Endothelial cell (in vitro differentiated cells): ENCODE measurements at regions not wholly inside any gene's neighbourhood (a gene's known extent, or its start where the extent isn't known, plus 50 kb on each side); places are given as distances from the start of the nearest gene placed in this dataset.

ENCODE experiments used
- DNase-seq: peaks from one replicate; pipeline ENCODE4 v3.0.0; 2021; ENCODE audit warnings: low spot score
- H3K27ac Mint-ChIP-seq: one replicate; pipeline ENCODE4 v1.8.0; 2021; ENCODE audit warnings: mixed read lengths, inconsistent platforms; ENCODE audit not compliant: unreplicated experiment
- H3K27me3 Mint-ChIP-seq: one replicate; pipeline ENCODE4 v1.8.0; 2021; ENCODE audit warnings: mild to moderate bottlenecking, moderate library complexity, mixed read lengths, inconsistent platforms; ENCODE audit not compliant: unreplicated experiment
- H3K36me3 Mint-ChIP-seq: one replicate; pipeline ENCODE4 v1.8.0; 2021; ENCODE audit warnings: mild to moderate bottlenecking, low read depth, mixed read lengths, inconsistent platforms; ENCODE audit not compliant: unreplicated experiment
- H3K4me1 Mint-ChIP-seq: one replicate; pipeline ENCODE4 v1.8.0; 2021; ENCODE audit warnings: mild to moderate bottlenecking, mixed read lengths, inconsistent platforms; ENCODE audit not compliant: unreplicated experiment
- H3K4me3 Mint-ChIP-seq: one replicate; pipeline ENCODE4 v1.8.0; 2021; ENCODE audit warnings: mild to moderate bottlenecking, mixed read lengths, inconsistent platforms; ENCODE audit not compliant: unreplicated experiment
- H3K9me3 Mint-ChIP-seq: one replicate; pipeline ENCODE4 v1.8.0; 2021; ENCODE audit warnings: mixed read lengths, inconsistent platforms; ENCODE audit not compliant: unreplicated experiment
- TF ChIP-seq, protein P1 (sequence below): fragments of 200-600 bp; sonication (generic); IDR thresholded peaks from one replicate; pipeline ENCODE4 v1.5.0; 2021; ENCODE audit warnings: antibody characterized with exemption; ENCODE audit not compliant: unreplicated experiment

DNA sequence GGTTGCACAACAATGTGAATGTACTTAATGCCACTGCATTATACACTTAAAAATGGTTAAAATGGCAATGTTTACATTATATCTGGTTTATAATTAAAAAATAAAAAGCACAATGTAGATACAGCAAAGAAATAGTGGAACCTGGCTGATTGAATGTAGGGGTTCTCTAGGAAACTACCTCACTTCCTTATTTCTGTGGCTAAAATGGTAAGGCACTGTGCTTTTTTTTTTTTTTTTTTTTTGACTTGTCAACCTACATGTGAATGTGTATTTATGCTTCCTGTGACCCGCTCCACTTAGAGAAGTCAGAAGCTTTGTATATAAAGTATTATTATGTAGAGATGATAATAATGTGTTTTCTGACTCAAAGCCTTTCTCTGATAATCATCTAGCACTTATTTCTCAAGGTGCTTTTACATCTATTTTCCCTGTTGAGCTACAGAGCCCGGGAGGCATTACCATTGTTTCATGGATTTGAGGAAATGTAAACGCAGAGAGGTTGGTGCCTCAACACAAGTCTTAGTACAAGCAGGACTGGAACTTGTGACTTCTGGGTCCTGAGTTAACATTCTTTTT lies 55.0 kb downstream of the SOX4 start:
- TF ChIP-seq, protein P1, sequence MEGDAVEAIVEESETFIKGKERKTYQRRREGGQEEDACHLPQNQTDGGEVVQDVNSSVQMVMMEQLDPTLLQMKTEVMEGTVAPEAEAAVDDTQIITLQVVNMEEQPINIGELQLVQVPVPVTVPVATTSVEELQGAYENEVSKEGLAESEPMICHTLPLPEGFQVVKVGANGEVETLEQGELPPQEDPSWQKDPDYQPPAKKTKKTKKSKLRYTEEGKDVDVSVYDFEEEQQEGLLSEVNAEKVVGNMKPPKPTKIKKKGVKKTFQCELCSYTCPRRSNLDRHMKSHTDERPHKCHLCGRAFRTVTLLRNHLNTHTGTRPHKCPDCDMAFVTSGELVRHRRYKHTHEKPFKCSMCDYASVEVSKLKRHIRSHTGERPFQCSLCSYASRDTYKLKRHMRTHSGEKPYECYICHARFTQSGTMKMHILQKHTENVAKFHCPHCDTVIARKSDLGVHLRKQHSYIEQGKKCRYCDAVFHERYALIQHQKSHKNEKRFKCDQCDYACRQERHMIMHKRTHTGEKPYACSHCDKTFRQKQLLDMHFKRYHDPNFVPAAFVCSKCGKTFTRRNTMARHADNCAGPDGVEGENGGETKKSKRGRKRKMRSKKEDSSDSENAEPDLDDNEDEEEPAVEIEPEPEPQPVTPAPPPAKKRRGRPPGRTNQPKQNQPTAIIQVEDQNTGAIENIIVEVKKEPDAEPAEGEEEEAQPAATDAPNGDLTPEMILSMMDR, result no peak

GRCh38 chr6:21653323-21653722 lies 59.8 kb downstream of the SOX4 start:
- no peak for DNase-seq
- Mint-ChIP-seq H3K9me3 (no peaks in the 10 kb centered on the region), H3K36me3 (peaks cover 11% of the 10 kb centered on the region), H3K4me3 (no peak overlapping the region), H3K27ac (no peak overlapping the region), H3K4me1 (peaks cover 2% of the 10 kb centered on the region), H3K27me3 (peaks cover 1% of the 10 kb centered on the region)
- TF ChIP-seq, protein P1, result no peak

More for the DNA sequence above, 55.0 kb downstream of the SOX4 start:
- Mint-ChIP-seq H3K36me3 (peaks cover 11% of the 10 kb centered on the region), H3K9me3 (no peaks in the 10 kb centered on the region), H3K27me3 (no peaks in the 10 kb centered on the region), H3K27ac (no peak overlapping the region), H3K4me3 (no peak overlapping the region), H3K4me1 (no peaks in the 10 kb centered on the region)
- no peak for DNase-seq

DNA sequence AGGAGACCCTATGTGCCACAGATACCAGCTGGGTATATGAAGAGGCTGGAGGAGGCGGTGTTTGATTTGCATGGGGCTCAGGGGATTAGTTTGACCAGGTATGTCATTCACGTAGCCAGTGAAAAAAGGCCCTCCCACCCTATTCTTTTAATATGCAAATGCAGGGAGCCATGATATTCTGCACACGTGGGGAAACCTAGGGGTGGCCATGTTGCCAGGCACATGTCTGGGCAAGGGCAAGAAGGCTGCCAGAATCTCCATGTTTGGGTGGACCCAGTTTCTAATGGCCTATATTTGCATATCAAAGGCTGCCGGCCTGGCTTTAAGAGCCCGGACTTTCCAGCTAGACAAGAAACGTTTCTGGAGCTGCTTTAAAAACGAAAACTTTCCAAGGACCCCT lies 60.4 kb downstream of the SOX4 start:
- H3K9me3 Mint-ChIP-seq, result no peaks in the 10 kb centered on the region
- peaks cover 1% of the 10 kb centered on the region for H3K27me3 Mint-ChIP-seq
- peaks cover 2% of the 10 kb centered on the region for H3K4me1 Mint-ChIP-seq
- DNase-seq, result no peak
- H3K4me3 Mint-ChIP-seq, result no peak overlapping the region
- H3K36me3 Mint-ChIP-seq, result peaks cover 11% of the 10 kb centered on the region
- TF ChIP-seq, protein P1, result no peak
- no peak overlapping the region for H3K27ac Mint-ChIP-seq

- no peak for DNase-seq
- Mint-ChIP-seq H3K9me3 (no peaks in the 10 kb centered on the region), H3K4me1 (peaks cover 2% of the 10 kb centered on the region), H3K27me3 (peaks cover 1% of the 10 kb centered on the region), H3K4me3 (no peak overlapping the region), H3K27ac (no peak overlapping the region), H3K36me3 (peaks cover 11% of the 10 kb centered on the region)
- TF ChIP-seq, protein P1, result no peak
These were observed 60.8 kb downstream of the SOX4 start for GRCh38 chr6:21654361-21654760.

- TF ChIP-seq, protein P1, result no peak
- Mint-ChIP-seq H3K4me3 (peak overlapping the region; percentile 83), H3K27me3 (peaks cover 9% of the 10 kb centered on the region), H3K4me1 (peaks cover 33% of the 10 kb centered on the region), H3K9me3 (no peaks in the 10 kb centered on the region), H3K27ac (no peak overlapping the region), H3K36me3 (no peaks in the 10 kb centered on the region)
- no peak for DNase-seq
These were observed 70.4 kb downstream of the SOX4 start for GRCh38 chr6:21663966-21664313.
